Stomach (tissue), 4 donors: ENCODE measurements at regions not wholly inside any gene's neighbourhood (a gene's known extent, or its start where the extent isn't known, plus 50 kb on each side); places are given as distances from the start of the nearest gene placed in this dataset.

Experiments used
- POLR2AphosphoS5 ChIP-seq, 3 donors: sonication (generic); formaldehyde crosslinking; IDR thresholded peaks; one replicate each; pipeline ENCODE4 v1.6.1; 2016; ENCODE audit warnings: antibody characterized with exemption in 3 of 3
- TF ChIP-seq, protein P1 (sequence below), 7 experiments: fragments of 450-650 bp in 4 of 7; fragments of 200-600 bp in 3 of 7; sonication (generic) in 3 of 7; IDR thresholded peaks; one replicate each; pipeline ENCODE4 v1.5.1; 2016 to 2019; ENCODE audit warnings: antibody characterized with exemption in 7 of 7, control low read depth in 2 of 7, mild to moderate bottlenecking in 1 of 7

DNA sequence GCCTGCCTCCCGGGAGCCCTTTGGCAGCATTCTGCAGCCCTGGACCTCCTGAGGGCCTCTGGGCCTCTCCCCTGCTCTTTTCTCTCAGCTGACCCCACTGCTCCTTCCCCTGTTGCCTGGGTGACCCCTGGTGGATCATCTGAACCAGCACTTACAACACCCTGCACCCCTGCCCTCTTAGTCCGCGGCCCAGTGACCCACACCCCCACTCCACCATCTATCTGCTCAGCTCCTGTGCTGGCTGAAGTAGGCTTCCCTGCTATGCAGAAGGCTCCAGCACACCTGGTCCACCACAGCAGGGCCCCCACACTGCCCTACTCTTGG lies 74.0 kb downstream of the DMRTA2 start:
- TF ChIP-seq, protein P1, sequence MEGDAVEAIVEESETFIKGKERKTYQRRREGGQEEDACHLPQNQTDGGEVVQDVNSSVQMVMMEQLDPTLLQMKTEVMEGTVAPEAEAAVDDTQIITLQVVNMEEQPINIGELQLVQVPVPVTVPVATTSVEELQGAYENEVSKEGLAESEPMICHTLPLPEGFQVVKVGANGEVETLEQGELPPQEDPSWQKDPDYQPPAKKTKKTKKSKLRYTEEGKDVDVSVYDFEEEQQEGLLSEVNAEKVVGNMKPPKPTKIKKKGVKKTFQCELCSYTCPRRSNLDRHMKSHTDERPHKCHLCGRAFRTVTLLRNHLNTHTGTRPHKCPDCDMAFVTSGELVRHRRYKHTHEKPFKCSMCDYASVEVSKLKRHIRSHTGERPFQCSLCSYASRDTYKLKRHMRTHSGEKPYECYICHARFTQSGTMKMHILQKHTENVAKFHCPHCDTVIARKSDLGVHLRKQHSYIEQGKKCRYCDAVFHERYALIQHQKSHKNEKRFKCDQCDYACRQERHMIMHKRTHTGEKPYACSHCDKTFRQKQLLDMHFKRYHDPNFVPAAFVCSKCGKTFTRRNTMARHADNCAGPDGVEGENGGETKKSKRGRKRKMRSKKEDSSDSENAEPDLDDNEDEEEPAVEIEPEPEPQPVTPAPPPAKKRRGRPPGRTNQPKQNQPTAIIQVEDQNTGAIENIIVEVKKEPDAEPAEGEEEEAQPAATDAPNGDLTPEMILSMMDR (IDR thresholded peaks at IDR 0.05) = no peak
- TF ChIP-seq POLR2AphosphoS5 (IDR thresholded peaks at IDR 0.05) = no peak
